ENCODE measurements at regions not wholly inside any gene's neighbourhood (a gene's known extent, or its start where the extent isn't known, plus 50 kb on each side); places are given as distances from the start of the nearest gene placed in this dataset.

GRCh38 chr15:47470983-47471382 is 246.3 kb upstream of the SEMA6D start:
- Mint-ChIP-seq H3K4me1 (peaks cover 7 to 9% of the 10 kb centered on the region in 2 experiments), H3K27me3 (ENCODE audit: low read depth) (no peaks in the 10 kb centered on the region), H3K4me3 (no peak overlapping the region), H3K36me3 (ENCODE audit: insufficient read depth in 1 of 3, low read depth in 3 of 3) (no peaks in the 10 kb centered on the region), H3K9me3 (peaks cover 3 to 5% of the 10 kb centered on the region in 2 experiments; a peak in 3 of 5 replicates), H3K27ac (no peak overlapping the region; a peak in 2 of 7 replicates)
- DNase-seq = no peak
- Histone ChIP-seq H3K4me1 (ENCODE audit: insufficient read depth, low read length) (no peaks in the 10 kb centered on the region), H2BK12ac (ENCODE audit: insufficient read length, low read depth, low read length) (no peak overlapping the region), H4K5ac (ENCODE audit: insufficient read length, low read depth, low read length) (no peak overlapping the region), H3K27ac (ENCODE audit: insufficient read length, low read depth, low read length) (no peak overlapping the region), H3K4me2 (ENCODE audit: insufficient read depth, insufficient read length, low read length) (no peak overlapping the region), H3K79me2 (ENCODE audit: insufficient read depth, low read length) (no peaks in the 10 kb centered on the region), H2BK5ac (ENCODE audit: insufficient read length, low read length) (no peak overlapping the region), H2BK120ac (ENCODE audit: low read depth, low read length, poor library complexity, severe bottlenecking) (no peak overlapping the region), H2AK5ac (ENCODE audit: insufficient read length, low read length) (no peak overlapping the region), H4K20me1 (ENCODE audit: control insufficient read depth, insufficient read depth, insufficient read length) (no peaks in the 10 kb centered on the region), H3T11ph (ENCODE audit: low read length) (no peak overlapping the region), H3K23ac (ENCODE audit: insufficient read length, low read depth, low read length) (no peak overlapping the region), H3K79me1 (ENCODE audit: insufficient read depth, low read depth, low read length, poor library complexity, severe bottlenecking) (no peaks in the 10 kb centered on the region), H3K56ac (ENCODE audit: insufficient read length, low read depth, low read length) (no peak overlapping the region), H3K9ac (ENCODE audit: extremely low read depth, insufficient read length, low read length) (no peak overlapping the region), H3K27me3 (ENCODE audit: insufficient read depth, low read length) (no peaks in the 10 kb centered on the region), H2AFZ (ENCODE audit: low read length) (no peak overlapping the region), H4K91ac (ENCODE audit: insufficient read length, low read depth, low read length) (no peak overlapping the region), H3K4ac (ENCODE audit: low read depth, low read length) (no peak overlapping the region), H3K18ac (ENCODE audit: insufficient read length, low read depth, low read length) (no peak overlapping the region), H3K23me2 (ENCODE audit: insufficient read length, low read depth, low read length, poor library complexity, severe bottlenecking) (no peaks in the 10 kb centered on the region), H2BK20ac (ENCODE audit: low read depth, low read length, poor library complexity, severe bottlenecking) (no peak overlapping the region), H3K9me3 (ENCODE audit: control insufficient read depth, low read depth, low read length) (no peaks in the 10 kb centered on the region), H4K8ac (replicated peaks; ENCODE audit: insufficient read length, low read depth, low read length) (no peak overlapping the region), H3K14ac (ENCODE audit: insufficient read depth, low read length) (no peak overlapping the region), H2BK15ac (ENCODE audit: low read depth, low read length) (no peak overlapping the region)
- no CpG with 5 or more reads among the region's 4 CpGs for WGBS (ENCODE audit: extremely low coverage, insufficient read length, low lambda C conversion rate)
- TF ChIP-seq CTCF (conservative IDR thresholded peaks at IDR 0.05) = no peak

All from H9 (cell line).